GM19023 (cell line): ENCODE measurements at regions not wholly inside any gene's neighbourhood (a gene's known extent, or its start where the extent isn't known, plus 50 kb on each side); places are given as distances from the start of the nearest gene placed in this dataset.

Experiments used
- ATAC-seq: cut with Tn5 transposase; IDR thresholded peaks from one replicate; pipeline ENCODE4 v1.9.1; 2021; ENCODE audit warnings: mild to moderate bottlenecking, moderate library complexity; ENCODE audit not compliant: unreplicated experiment

DNA sequence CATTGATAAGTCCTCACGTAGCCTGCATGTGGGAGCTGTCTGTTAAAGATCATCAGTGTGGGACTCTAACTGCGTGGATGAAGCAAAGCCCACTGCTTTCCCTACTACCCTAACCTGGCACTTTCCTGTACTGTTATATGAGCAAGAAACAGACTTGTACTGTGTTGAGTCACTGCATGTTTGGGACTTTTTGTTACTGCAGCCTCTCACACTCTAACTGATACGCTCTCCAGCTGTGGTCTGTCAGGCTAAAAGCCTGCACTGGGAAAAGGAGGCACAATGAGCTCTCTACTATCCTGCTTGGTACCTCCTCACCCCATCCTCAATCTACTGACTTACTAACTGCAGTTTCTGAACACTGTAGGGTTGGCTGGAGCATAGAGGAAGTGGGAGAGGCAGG, 93.7 kb upstream of the PLET1 start:
- ATAC-seq: no peak

- ATAC-seq: no peak
These were observed 95.1 kb upstream of the PLET1 start for GRCh38 chr11:112355726-112356125.

DNA sequence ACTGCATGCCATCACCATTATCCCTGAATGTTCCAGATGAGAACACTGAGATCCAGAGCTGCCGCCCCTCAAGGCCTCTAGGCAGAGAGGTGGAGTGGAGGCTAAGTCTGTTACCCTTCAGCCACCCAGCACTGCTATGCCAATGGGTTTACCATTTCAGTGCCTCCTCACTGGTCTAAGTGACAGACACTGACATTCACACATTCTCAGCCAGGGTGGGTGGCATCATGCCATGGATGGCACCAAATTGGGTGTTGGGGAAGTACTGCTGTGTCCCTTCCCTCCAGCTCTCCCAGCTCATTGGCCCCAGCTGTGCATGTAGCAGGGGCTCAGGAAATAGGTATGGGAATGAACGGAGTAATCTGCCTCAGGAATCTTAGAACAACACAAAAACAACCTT, 96.8 kb upstream of the PLET1 start:
- ATAC-seq: no peak

- no peak for ATAC-seq
These were observed 100.7 kb upstream of the PLET1 start for GRCh38 chr11:112361396-112361795.

- ATAC-seq: no peak
These were observed 102.9 kb upstream of the PLET1 start for GRCh38 chr11:112363527-112363926.

DNA sequence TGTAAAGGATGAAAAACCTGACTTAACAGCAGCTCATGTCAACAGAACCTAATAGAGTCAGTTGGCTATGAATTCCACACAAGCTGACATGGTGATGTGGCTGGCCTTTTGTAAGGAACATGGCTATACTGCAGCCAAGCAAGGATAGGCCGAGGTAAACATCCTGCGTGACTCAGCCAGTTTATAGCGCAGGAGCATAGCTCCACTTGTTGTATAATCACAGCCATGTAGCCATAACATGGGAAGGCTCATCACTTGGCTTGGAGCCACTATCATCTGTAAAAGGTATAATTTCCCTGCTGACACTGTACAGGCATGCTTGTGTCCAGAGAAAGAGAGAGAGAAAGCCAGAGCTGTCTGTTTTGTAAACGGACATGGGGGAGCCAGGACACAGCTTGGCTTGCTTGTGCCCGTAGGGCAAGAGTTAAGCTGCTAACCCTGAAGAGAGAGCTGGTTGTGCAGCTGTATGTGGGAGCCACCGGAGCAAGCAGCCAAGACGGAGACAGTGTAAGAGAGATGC, 104.4 kb upstream of the PLET1 start:
- ATAC-seq: no peak

DNA sequence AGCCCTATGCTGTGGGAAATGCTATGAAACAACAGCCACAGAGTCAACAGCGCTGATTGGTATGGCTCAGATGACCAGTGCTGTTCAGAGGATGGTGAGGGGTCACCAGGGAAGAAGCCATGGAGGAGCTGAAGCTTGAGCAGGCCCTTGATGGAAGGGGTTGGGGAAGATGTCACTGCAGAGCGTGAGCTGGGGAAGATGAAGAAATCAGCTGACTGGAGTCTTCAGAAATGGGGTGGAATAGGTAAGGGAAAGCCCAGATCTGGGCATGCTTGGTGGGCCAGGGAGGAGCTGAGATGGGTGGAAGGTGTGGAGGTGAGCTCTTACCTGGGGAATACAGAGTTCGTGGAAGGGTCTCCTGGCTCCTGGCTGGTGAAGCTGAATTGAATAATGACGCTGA, 105.4 kb upstream of the PLET1 start:
- no peak for ATAC-seq

DNA sequence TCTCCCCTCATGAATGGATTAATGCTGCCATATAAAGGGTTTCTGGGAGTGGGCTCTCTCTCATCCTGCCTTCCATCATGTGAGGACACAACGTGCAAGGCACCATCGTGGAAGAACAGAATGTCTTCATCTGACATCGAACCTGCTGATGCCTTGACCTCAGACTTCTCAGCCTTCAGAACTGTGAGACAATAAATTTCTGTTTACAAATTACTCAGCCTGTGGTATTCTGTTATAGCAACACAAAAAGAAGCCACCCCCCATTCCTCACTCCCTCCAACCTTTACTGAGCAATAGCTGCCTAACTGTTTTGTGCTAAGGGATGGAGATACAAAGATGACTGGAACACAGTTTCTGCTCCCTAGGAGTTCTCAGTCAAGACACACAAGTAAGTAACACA, 106.1 kb upstream of the PLET1 start:
- ATAC-seq: no peak

- ATAC-seq: no peak
These were observed 106.8 kb upstream of the PLET1 start for GRCh38 chr11:112367461-112367860.

- no peak for ATAC-seq
These were observed 107.2 kb upstream of the PLET1 start for GRCh38 chr11:112367895-112368294.

- no peak for ATAC-seq
These were observed 107.7 kb upstream of the PLET1 start for GRCh38 chr11:112368381-112368780.

DNA sequence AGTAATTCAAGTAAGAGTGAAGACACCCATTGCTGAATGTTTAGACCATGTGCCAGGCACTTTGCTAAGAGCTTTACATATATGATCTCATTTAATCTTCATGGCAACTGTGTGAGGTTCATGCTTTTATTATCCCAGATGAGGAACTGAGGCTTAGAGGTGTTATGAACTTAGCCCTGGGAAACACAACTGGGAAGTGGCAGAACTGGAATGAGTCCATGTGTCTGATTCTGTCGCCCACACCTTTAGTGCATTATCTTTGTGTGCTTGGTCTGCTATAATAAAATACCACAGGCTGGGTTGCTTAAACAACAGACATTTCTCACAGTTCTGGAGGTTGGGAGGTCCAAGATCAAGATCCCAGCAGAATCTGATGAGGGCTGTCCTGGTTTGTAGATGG, 108.7 kb upstream of the PLET1 start:
- no peak for ATAC-seq

- ATAC-seq: no peak
These were observed 109.3 kb upstream of the PLET1 start for GRCh38 chr11:112369916-112370315.

- ATAC-seq: no peak
These were observed 114.0 kb upstream of the PLET1 start for GRCh38 chr11:112374486-112375140.

- no peak for ATAC-seq
These were observed 117.3 kb upstream of the PLET1 start for GRCh38 chr11:112377946-112378345.

- no peak for ATAC-seq
These were observed 119.8 kb upstream of the PLET1 start for GRCh38 chr11:112380464-112380863.

DNA sequence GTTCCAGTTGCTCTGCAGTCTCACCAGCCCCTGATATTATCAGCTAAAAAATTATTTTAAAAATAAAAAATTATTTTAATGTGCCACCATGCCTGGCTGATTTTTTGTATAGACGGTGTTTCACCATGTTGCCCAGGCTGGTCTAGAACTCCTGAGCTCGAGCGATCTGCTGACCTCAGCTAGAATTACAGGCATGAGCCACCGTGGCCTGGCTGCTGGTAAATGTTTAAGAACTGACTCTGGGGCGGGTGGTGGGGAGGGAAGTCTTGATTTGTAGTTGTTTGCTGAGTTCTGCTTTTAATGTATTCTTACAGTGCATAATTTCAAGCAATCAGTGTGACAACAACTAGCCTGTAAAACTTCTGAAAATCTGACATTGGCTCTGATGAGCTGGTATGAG, 120.9 kb upstream of the PLET1 start:
- ATAC-seq: no peak

DNA sequence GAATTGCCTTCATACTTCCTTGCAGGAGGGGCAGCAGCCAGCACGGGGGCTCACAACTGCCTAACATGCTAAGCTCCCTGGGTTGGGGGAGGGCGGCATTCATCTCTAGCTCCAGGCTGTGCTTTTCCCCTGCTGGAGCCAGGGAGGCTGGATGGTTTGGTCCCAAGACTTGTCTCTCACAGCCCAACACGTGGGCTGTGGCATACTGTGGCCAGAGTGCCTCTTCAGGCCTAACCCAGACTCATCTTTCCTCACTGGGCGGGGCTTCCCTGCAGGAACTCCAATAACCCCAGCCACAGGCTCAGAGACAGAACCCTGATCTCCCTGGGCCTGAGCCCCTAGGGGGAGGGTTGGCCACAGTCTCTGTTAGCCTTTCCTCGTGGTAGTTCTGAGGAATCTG, 121.9 kb upstream of the PLET1 start:
- no peak for ATAC-seq

DNA sequence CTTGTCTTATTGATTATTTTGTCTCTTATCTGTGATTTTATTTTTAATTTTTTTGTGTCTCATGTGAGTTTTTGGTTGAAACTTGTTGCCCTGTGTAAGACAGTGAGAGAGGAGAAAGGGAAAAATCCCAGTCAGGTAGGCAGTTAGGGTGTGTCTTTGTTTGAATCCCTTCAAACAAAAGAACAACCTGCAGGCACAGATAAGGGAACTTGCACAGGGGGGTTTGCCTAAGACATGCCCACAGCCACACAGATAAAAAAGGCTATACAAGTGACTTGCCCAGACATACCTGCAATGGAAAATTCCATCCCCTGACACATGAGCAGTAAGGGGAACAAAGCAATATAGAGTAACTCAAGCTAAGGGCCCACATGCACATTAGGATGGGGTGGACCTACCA, 127.8 kb upstream of the PLET1 start:
- ATAC-seq: no peak

- no peak for ATAC-seq
These were observed 130.4 kb upstream of the PLET1 start for GRCh38 chr11:112391086-112391485.

GRCh38 chr11:112392904-112393303, 132.2 kb upstream of the PLET1 start:
- ATAC-seq: no peak

DNA sequence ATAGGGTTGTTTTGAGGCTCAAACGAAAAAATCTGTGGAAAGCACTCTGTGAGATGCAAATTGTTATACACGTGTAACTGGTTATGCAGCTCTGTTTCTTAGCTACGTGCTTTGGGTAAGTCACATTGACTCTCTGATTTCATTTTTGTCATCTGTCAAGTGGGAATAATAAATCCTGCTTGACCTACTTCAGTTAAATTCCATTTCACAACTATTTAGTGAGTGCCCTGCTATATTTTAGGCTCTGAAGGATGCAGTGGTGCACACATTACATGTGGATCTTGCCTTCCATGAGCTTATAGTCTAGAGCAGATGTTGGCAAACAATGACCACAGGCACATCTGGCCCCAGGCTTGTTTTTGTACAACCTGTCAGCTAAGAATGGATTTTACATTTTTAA, 133.6 kb upstream of the PLET1 start:
- no peak for ATAC-seq

DNA sequence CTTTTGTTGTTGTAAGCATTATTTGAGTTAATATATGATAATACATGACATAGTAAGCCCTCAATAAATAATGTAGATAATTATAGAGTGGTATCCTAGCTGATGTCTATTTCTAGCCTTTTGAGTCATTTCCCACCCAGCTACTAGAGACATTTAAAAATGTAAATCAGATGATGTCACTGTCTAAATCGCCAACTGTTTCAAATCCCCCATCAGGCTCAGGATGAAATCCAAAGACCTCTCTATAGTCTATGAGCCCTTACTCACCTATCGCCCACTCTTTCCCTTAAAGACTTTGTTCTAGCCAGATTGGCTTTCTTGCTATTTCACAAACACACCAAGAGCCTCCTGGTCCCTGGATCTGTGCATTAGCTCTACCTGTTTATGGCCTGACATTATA, 135.4 kb upstream of the PLET1 start:
- ATAC-seq: no peak
